ENCODE measurements at regions not wholly inside any gene's neighbourhood (a gene's known extent, or its start where the extent isn't known, plus 50 kb on each side); places are given as distances from the start of the nearest gene placed in this dataset.

DNA sequence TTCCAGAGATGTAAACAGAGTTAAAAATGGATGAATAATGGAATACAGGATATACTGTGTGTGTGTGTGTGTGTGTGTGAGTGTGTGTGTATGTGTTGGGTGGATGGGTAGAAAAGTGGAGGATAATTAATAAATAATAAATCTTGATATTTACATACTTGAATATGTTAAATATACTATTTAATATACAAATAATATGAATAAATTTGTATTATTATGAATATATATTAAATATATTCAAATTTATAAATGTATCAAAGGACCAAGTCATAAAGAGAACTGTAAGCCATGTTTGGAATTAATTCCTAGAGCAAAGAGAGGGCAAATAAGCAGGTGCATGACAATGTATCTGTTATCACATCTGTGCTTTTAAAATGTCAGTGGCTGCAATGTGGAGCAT lies 225.3 kb downstream of the ALG10B start:
- no peak for DNase-seq (ENCODE audit: low spot score)
- in situ Hi-C loops (cut with MboI; ENCODE audit: low pct_unique_long_range_greater_than_20kb, low sequenced_read_pairs, unreplicated experiment) = no loop called here
- TF ChIP-seq, protein P1, sequence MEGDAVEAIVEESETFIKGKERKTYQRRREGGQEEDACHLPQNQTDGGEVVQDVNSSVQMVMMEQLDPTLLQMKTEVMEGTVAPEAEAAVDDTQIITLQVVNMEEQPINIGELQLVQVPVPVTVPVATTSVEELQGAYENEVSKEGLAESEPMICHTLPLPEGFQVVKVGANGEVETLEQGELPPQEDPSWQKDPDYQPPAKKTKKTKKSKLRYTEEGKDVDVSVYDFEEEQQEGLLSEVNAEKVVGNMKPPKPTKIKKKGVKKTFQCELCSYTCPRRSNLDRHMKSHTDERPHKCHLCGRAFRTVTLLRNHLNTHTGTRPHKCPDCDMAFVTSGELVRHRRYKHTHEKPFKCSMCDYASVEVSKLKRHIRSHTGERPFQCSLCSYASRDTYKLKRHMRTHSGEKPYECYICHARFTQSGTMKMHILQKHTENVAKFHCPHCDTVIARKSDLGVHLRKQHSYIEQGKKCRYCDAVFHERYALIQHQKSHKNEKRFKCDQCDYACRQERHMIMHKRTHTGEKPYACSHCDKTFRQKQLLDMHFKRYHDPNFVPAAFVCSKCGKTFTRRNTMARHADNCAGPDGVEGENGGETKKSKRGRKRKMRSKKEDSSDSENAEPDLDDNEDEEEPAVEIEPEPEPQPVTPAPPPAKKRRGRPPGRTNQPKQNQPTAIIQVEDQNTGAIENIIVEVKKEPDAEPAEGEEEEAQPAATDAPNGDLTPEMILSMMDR (IDR thresholded peaks at IDR 0.05; ENCODE audit: extremely low read depth, insufficient read depth, missing control alignments) = no peak

DNA sequence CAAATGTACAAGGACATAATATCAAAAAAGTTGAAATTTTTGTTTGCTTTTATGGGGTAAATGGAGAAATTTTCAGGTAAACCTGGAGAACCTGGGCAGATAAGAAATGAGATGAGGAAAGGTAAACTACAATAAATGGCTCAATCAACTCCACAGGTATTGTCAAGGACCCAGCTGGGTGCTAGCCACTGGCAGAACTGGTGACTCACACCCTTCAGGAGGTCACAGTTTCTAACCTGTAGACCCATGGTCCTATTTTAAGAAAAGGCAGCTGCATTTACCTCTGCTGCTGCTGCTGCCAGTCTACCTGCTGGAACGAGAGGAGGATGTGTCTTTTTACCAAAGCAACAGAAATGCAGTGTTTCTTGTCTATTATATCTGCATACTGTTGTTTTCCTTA lies 226.6 kb downstream of the ALG10B start:
- in situ Hi-C loops (cut with MboI; ENCODE audit: low pct_unique_long_range_greater_than_20kb, low sequenced_read_pairs, unreplicated experiment) = no loop called here
- no peak for DNase-seq (ENCODE audit: low spot score)
- TF ChIP-seq, protein P1 (IDR thresholded peaks at IDR 0.05; ENCODE audit: extremely low read depth, insufficient read depth, missing control alignments) = no peak

DNA sequence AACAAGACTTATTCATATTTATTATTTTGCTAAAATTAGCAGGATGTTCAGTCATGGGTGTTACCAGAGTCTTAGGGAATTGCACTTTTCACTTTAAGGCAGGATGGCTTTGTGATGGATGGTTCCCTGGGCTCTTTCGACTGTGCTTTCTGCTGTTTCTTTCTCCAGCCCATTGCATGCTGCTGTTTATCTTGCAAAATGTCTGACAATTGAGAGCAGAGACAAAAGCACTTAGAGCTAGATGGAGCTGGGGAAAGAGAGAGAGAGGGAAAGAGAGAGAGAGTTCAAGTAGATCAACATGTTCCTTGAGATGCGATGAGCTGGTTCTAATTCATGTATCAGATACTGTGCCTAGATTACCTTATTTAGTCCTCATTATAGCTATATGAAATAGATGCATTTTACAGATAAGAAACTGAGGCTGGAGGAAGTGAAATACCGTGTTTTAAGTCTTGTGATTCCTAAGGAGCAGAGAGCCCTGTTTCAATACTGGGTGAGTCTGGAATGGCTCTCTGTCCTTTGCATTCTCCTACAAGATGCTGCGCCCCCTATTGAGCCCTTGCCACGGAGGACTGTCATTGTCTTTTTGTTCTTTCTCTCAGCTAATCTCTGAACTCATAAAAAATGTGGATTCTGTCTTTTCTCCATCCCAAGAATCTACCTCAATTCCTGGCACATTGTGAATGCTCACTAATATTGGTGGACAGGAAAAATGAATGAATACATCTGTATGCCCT lies 227.9 kb downstream of the ALG10B start:
- in situ Hi-C loops (cut with MboI; ENCODE audit: low pct_unique_long_range_greater_than_20kb, low sequenced_read_pairs, unreplicated experiment) = no loop called here
- DNase-seq (ENCODE audit: low spot score) = no peak
- TF ChIP-seq, protein P1 (IDR thresholded peaks at IDR 0.05; ENCODE audit: extremely low read depth, insufficient read depth, missing control alignments) = no peak

DNA sequence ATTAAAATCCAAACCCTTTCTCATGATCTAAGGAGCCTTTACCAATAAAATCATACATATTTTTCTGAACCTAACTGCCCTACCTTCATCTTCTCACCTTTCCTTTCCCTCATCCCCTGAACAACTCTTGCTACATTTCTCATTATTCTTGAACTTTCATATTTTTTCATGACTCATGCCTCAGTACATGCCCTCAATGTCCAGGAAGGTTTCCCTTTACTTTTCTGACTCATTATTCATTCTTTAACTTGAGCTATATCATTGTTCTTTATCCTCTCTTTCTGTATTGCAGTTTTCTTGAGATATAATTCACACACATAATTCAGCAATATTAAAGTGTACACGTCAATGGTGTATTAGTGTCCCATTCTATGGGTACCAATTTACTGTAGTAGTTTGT lies 231.0 kb downstream of the ALG10B start:
- TF ChIP-seq, protein P1 (IDR thresholded peaks at IDR 0.05; ENCODE audit: extremely low read depth, insufficient read depth, missing control alignments) = no peak
- DNase-seq (ENCODE audit: low spot score) = no peak
- in situ Hi-C loops (cut with MboI; ENCODE audit: low pct_unique_long_range_greater_than_20kb, low sequenced_read_pairs, unreplicated experiment) = no loop called here

DNA sequence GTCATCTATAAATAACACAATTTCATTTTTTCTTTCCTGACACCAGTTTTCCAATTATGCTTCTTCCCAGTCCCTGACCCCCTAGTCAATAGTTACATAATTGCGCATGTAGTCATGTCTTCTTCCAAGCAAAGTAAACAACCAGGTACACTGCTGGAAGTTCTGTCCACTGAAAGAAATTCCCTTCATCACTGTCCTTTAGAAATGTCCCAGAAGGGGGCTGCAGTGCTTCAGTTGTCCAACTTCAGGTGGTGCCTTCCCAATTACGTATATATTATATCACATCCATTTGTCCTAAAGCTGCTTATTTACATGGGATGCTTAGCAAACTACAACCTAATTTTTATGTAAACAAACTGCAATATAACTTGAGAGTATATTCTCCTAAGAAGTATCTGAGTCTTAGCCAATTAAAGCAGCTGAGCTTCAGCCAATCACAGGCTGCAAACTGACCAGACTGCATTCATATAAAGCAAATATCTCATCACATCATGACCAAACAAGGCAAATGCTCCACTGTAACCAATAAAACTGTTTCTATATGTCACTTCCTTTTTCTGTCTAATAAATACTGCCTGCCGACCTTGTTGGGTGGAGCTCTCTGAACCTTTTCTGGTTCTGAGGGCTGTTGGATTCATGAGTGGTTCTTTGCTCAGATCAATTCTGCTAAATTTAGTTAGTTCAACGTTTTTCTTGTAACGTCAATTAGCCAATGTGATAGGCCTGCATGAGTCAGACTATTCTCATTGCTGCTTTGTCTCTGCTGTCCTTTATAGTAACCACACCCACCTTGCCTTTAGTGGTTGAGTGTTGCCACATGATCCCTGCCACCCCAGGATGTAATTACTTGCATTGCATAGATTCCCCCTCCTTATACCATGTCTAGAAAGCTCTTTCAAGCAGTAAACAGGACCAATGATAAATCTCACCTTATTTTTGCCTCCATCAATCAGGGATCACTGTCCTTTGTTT lies 239.3 kb downstream of the ALG10B start:
- in situ Hi-C loops (cut with MboI; ENCODE audit: low pct_unique_long_range_greater_than_20kb, low sequenced_read_pairs, unreplicated experiment) = no loop called here
- no peak for DNase-seq (ENCODE audit: low spot score)
- TF ChIP-seq, protein P1 (IDR thresholded peaks at IDR 0.05; ENCODE audit: extremely low read depth, insufficient read depth, missing control alignments) = no peak

DNA sequence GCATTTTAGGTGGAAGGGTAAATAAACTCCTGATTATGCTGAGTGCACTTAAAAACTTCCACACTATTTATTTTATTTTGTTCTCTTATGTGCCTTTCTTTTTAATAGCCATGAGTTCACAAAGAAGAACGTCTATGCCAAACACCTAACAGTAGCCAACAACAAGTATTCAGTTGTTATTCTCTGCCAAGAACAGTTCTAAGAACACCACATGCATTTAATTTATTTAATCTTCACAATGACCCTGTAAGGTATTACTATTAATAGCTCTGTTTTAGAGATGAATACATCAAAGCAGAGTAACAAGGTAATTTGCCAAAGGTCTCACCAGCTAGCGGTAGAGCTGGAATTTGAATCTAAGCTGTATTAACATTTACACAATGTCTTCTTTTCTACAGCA lies 240.1 kb downstream of the ALG10B start:
- in situ Hi-C loops (cut with MboI; ENCODE audit: low pct_unique_long_range_greater_than_20kb, low sequenced_read_pairs, unreplicated experiment) = no loop called here
- no peak for DNase-seq (ENCODE audit: low spot score)
- TF ChIP-seq, protein P1 (IDR thresholded peaks at IDR 0.05; ENCODE audit: extremely low read depth, insufficient read depth, missing control alignments) = no peak
